ENCODE measurements at regions not wholly inside any gene's neighbourhood (a gene's known extent, or its start where the extent isn't known, plus 50 kb on each side); places are given as distances from the start of the nearest gene placed in this dataset.
"Not testable (repeated sequence)": the region's sequence is repeated elsewhere in the genome, so short reads cannot be mapped to it uniquely, and the experiment has no call there.

DNA sequence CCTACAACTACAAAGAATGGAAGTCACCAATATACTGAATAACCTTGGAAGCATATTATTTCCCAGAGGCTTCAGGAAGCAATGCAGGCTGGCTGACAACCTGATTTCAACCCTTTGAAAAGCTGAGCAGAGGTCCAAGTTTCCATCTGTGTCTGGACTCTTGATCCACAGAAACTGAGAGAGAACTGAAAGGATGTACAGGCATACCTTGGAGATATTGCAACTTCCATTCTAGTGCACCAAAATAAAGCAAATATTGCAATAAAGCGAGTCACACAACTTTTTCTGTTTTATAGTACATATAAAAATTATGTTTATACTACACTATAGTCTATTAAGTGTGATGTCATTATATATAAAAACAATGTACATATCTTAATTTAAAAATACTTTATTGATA is 85.3 kb downstream of the TYW3 start:
- DNase-seq (ENCODE audit: low spot score): no peak

DNA sequence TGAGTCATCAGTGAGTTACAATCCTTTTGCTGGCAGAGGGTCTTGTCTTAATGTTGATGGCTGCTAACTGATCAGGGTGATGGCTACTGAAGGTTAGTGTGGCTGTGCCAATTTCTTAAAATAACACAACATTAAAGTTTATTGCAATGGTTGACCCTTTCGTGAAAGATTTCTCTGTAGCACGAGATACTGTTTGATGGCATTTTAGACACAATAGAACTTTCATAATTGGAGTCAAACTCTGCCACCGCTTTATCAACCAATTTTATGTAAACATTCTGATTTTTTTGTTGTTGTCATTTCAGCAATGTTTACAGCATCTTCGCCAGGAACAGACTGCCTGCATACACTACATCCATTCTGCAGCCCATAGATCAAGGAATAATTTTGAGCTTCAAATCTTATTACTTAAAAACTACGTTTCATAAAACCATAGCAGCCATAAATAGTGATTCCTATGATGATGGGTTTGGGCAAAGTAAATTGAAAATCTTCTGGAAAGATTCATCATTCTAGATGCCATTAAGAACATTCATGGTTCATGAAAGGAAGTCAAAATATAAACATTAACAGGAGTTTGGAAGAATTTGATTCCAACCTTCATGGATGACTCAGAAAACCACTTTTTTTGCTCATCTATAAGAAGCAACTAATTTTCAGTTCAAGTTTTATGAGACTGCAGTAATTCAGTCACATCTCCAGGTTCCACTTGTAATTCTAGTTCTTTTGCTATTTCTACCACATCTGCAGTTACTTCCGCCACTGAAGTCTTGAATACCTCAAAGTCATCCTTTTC is 85.9 kb downstream of the TYW3 start:
- DNase-seq (ENCODE audit: low spot score): no peak

DNA sequence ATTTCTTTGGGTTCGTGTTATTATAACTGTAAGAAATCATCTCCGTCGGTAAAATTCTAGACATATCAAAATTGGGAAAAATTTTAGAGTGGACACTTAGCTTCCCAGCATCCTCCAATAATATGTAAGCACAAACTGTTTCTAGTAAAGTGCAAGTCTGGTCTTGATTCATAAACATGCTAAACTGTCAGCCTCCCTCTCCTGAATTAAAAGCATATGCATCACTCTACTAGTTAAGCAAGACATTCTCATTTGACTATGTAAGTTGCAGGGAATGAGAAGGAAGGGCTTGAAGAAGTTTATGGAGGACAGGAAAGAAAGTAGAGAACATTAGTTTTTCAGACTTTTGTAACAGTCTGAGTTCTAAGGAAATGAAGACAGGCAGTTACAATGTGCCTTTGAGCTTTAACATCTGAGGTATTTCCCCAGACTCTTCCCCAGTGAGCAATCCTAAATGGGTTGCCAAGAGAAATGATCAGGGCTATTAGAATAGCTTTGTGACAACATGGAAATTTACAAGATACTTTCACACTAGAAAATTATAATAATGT is 90.0 kb downstream of the TYW3 start:
- no peak for DNase-seq (ENCODE audit: low spot score)

DNA sequence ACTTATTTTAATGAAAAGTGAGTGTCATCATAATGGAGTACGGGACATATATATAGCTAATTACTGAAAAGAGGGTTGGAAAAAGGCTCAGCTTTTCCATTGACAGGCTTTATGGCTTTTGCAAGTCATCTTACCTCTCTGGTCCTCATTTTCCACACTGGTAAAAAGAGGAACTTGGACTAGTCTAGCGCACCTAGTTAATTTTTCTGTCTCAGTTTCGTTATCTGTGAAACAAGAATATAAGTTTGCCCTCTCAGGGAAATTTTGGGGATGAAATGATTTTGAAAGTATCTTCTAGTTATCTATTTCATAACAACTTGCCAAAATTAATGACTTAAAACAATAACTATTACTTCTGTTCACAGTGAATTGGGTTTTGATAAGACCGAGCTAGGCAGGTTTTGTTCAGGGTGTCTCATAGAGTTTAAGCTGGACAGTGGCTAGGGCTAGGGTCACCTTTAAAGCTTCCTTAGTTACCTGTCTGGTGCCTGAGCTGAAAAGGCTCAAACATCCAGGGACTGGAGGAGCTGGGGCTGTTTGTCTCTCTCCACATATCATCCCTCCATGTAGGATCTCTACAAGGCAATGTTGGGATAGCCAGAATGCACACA is 91.7 kb downstream of the TYW3 start:
- no peak for DNase-seq (ENCODE audit: low spot score)

DNA sequence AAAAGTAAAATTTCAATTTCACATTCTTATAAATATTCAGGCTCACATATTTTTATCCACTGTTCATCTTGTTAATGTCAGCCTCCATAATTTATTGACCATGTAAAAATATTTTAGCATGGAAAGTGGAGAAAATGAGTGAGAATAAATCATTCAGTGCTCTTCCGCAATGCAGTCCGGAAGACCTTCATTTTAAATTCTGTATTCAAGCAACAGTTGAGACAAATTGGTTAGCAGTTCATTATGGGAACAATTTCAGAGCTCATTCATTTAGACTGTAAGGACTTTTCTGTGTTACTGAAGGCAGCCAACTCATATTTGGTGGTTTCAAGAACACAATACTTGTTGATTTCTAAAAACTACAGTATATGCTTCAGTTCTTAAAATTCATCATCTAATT is 97.8 kb downstream of the TYW3 start:
- DNase-seq (ENCODE audit: low spot score): no peak

DNA sequence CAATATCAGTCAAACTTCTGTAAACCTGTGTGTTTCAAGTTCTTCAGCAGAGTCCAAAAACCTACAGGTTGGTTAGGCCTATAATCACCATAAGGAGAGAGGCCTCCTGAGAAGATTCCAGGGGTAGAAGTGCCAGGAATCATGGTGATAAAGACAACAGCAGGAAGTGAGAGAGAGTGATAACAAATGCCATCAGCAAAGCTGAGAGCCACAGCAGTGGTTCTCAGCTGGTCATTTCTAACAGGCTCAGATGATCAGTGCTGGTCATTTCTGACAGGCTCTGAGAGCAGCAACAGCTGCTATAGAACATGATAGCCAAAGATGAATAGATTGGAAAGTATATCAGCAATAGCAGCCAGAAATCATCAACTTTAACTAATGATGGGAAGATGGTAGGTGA is 101.3 kb downstream of the TYW3 start:
- DNase-seq (ENCODE audit: low spot score): no peak

DNA sequence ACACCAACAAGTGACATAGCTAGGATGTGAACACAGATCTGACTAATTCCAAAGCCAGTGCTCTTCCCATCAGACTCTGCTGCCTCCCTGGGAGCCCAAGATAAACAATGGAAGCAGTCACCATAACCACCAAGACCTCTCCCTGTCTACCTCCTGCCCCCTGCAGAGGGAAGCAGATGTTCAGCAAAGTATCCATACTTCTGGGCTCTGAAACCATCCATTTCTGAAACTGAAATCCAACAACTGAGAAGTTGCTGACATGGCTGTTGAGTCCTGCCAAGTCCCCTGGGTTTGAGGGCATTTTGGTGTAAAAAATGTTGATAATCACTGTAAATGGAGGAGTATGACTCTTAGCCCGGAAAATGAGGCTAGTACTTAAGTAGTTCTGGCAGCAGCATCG is 102.1 kb downstream of the TYW3 start:
- no peak for DNase-seq (ENCODE audit: low spot score)

DNA sequence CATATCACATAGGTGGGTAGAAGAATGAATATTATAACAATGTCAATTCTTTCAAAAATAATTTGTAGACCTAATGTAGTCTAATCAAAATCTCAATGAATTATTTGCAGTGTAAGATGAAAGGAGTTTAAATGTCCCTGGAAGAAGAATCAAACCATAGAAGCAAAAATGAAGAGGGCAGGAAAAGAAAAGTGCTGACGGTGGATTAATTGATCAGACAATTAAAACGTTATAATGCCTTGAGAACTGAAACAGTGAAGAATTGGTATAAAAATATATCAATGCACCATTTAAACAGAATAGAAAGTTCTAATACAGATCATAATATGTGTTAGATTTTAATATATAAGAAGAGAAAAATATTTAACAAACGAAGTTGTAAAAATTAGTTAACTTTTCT is 109.8 kb downstream of the TYW3 start:
- no peak for DNase-seq (ENCODE audit: low spot score)

DNA sequence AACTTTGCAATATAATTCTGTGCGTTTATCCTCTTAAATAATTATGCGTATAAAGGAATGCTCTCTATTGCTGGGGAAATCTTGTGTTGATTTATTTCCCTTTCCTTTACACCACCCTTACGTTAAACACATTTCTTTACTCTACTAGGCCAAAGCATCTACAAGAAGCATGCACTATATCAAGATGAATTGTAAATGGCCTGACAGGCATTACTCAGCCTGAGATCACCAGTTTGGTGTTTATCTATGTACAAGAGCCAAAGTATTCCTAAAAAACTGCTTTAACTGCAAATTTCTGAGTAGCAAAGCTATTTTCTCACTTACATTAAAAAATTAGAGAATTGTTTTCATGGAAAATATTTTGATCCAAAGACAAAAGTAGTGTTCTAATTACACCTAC is 114.8 kb downstream of the TYW3 start:
- no peak for DNase-seq (ENCODE audit: low spot score)

DNA sequence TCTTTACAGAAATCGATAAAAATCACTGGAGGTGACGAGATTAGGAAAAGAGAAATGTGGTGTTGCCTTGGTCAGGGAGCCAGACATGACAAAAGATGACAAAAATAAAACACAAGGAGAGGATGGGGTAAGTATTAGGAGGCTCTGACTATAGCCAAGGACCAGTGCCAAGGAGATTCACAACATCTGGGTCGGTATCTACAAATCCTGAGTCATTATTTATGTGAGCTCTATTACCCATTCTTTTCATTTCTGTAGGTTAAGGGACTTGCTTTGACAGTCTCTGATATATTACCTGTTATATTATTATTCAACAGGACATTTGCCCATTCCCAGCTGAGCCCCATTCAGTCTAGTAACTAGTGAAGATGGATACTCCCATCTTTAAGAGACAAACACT is 120.8 kb downstream of the TYW3 start:
- no peak for DNase-seq (ENCODE audit: low spot score)

DNA sequence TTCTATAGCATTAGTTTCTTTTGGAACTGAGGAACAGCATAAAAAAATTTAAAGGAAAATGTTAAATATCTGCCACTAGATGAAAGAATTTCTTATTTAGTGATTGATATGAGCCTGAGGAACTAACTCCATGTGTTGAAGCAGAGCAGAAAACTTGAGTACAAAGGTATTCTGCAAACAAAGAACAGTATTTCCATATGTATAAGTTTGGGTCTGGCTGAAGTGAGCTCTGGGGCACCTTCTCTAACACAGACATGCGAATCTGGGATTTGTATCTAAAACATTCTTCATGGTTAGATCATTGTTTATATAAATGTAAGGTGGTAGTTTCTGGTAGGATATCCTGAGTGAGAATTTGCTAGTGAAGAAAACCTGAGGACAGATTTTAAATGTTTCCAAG is 123.2 kb downstream of the TYW3 start:
- no peak for DNase-seq (ENCODE audit: low spot score)

DNA sequence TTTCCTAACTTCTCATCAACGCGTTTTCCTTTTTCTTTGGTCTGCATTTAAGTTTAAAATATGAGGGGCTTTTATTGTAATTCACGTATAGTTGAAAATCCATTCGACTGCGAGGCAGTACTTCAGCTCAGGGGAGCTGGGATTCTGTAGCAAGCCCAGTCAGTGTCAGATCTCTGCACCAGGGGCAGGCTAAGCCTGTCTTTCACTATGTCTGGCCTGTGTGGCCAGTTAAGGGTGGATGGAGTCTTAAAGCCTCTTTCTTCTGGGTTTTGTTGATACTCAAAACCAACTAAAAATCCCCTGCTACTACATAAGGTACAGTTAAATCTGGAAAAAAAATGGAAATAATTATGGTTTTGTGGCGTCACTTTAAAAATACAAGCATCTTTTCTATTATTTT is 124.7 kb downstream of the TYW3 start:
- DNase-seq (ENCODE audit: low spot score): no peak

DNA sequence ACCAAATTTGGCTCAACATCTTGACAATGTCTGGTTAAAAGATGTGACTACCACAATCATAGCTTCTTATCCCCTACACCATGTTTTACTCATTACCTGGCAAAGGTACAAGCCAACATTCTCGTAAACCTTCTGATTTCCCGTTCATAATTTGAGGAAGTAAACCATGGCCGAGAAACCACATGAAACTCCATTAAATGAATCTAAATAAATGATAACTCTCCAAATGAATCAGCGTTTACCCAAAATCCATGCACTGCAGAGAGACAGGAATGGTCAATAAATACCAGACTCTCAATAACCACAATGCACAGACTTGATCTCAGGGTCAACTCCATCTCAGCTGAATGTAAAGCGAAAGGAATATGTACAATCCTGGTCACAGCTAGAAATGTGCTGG is 125.2 kb downstream of the TYW3 start:
- no peak for DNase-seq (ENCODE audit: low spot score)

DNA sequence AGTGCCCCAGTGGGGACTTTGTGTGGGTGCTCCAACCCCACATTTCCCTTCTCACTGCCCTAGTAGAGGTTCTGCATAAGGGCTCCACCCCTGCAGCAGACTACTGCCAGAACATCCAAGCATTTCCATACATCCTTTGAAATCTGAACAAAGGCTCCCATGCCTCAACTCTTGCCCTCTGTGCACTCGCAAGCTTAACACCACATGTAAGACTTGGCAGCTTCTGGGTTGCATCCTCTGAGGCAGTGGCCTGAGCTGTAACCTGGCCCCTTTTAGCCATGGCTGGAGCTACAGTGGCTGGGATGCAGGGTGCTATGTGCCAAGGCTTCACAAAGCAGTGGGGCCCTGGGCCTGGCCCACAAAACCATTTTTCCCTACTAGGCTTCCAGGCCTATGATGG is 128.9 kb downstream of the TYW3 start:
- DNase-seq (ENCODE audit: low spot score): no peak

DNA sequence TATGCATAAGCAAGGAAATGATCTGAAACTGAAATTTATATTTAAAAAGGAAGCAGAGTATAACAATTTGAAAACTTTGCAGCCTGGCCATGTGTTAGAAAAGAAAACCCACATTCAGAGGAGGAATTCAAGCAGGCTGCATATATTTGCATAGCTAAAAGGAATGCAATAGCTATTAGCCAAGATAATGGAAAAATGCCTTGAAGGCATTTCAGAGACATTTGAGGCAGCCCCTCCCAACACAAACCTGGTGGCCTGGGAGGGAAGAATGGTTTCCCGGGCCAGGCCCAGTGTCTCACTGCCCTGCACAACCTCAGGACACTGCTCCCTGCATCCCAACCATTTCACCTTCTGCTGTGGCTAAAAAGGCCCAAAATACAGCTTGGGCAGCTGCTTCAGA is 136.8 kb downstream of the TYW3 start:
- DNase-seq (ENCODE audit: low spot score): no peak

DNA sequence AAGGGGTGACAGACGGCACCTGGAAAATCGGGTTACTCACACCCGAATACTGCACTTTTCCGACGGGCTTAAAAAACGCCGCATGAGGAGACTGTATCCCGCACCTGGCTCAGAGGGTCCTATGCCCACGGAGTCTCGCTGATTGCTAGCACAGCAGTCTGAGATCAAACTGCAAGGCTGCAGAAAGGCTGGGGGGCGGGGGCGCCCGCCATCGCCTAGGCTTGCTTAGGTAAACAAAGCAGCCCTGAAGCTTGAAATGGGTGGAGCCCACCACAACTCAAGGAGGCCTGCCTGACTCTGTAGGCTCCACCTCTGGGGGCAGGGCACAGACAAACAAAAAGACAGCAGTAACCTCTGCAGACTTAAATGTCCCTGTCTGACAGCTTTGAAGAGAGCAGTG is 144.4 kb downstream of the TYW3 start:
- not testable (repeated sequence) for DNase-seq (ENCODE audit: low spot score)

DNA sequence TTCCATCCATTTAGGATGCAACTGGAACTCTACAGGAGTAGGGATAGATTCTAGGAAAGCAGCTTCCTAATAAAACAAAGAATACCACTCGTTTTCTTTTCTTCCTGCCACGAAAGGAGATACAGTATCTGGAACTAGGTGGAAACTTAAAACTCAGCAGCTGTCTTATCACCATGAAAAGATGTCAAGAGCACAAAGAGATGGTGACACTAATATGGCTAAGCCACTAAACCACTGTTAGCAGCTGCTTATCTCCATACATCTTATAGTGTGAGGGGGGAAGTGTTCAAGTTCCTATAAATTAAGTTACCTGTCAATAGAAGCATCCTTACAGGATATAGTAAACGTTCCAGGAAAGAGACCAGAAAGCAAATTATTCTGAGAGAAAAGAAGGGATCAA is 162.5 kb downstream of the TYW3 start:
- DNase-seq (ENCODE audit: low spot score): no peak

DNA sequence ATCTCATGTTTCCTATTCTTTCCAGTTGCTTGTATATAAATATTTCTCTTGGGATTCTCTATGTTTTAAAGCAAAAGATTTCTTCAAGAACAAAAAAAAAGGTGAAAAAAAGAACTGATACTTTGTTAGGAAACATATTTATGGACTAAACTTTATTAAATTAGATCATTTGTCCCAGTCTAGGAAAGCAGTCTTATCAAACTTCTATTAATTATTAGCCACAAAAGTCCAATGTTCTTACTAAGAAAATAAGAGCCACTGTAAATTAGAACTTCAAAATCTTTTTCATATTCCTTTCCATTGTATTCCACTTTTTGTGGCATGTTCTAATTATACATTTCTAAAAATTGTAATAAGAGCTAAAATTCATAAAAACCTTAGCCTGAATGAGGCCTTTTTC is 175.2 kb downstream of the TYW3 start:
- DNase-seq (ENCODE audit: low spot score): no peak

DNA sequence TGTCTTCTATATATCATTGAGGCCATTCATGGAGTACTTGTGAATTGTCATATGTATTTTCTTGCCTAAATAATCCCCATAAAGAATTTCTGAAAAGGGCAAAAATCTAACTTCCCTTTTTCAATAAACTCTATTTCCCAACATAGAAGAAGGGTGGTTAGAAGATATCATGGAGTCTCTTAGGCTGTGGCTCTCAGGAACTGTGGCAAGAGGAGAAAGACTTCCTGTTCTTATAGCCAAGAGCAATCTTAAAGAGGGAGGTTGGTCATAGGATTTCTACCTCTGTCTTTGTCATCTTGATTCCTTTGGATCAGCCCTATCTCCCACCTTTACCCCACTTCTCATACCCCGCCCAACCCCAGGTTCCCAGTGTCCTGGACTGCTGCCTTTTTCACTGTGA is 175.8 kb downstream of the TYW3 start:
- DNase-seq (ENCODE audit: low spot score): no peak

DNA sequence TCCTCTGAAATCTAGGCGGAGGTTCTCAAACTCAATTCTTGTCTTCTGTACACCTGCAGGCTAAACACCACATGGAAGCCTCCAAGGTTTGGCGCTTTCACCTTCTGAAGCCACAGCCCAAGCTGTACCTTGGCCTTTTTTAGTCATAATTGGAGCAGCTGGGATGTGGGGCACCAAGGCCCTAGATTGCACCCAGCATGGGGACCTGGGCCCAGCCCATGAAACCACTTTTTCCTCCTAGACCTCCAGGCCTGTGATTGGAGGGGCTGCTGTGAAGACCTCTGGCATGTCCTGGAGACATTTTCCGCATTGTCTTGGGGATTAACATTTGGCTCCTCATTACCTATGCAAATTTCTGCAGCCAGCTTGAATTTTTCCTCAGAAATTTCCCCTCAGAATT is 181.0 kb downstream of the TYW3 start:
- no peak for DNase-seq (ENCODE audit: low spot score)

DNA sequence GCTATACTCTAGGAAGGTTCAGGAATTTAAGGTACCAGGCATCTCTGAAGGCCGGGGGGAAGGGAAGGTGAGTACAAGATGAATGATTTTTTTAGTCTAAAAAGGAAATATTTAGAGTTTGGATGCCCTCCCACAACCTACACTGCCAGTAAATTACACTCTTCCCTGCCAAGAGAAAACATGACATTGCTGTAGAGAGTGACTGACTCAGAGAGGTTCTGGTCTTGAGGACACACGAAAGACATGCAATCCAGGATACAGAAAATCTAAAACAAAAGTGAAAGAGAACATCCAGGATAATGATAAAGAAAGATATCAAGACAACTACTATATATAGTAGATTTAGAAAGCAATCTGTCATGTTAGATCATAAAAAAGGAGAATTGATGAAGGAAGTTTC is 200.5 kb downstream of the TYW3 start:
- DNase-seq (ENCODE audit: low spot score): no peak

DNA sequence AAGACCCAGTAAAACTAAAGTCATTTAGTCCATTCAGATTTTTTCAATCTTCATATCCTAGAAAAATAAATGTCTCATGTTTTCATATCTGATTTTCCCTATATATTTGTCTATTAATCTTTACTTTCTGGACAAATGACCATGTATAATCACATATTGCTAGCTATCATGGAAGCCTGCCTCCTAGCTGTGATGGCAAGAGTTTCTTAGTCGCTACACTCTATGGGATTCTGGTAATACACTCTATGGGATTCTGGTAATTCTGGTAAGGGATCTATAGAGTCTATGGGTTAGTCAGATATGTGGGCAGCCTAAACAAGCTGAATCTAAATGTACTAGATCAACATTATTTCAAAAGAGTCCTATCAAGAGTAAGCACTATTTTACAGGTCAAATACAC is 198.7 kb upstream of the LHX8 start:
- DNase-seq (ENCODE audit: low spot score): no peak

DNA sequence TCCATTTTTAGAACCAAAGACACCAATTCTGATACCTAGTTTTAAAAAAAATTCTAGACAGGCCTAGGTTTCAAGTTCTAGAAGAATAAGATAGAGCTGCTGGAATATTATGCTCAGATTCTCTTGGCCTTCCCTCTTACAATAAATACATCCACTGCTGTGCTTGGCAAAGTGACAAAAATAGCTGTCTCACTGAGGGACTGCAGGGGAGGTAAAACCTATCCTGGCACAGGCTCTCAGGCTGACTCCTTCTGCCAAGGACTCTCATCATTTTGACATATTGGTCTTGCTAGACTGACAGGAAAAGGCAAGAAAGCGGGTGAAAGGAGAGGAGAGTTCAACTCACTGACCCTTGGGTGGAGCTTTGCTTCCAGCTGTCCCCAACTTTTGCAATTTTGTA is 197.0 kb upstream of the LHX8 start:
- no peak for DNase-seq (ENCODE audit: low spot score)

DNA sequence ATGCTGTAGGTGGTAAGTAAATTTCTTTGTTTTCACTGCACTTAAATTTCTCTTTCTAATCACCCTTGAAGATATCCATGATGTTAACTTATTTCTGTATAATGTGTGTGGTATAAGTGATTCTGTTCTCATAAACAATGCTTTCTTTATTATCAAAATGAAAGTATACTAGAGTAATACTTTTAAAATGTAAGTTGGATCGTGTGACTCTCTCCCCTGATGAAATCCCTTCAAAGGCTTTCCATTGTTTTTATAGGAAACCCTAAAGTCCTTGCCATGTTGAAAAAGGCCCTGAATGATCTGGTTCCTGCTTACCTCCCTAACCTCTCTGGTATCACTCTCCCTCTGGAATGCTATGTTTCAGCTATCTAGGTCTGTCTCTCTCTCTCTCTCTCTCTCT is 191.1 kb upstream of the LHX8 start:
- no peak for DNase-seq (ENCODE audit: low spot score)
